ENCODE measurements at regions not wholly inside any gene's neighbourhood (a gene's known extent, or its start where the extent isn't known, plus 50 kb on each side); places are given as distances from the start of the nearest gene placed in this dataset.
"Not testable (repeated sequence)": the region's sequence is repeated elsewhere in the genome, so short reads cannot be mapped to it uniquely, and the experiment has no call there.

DNA sequence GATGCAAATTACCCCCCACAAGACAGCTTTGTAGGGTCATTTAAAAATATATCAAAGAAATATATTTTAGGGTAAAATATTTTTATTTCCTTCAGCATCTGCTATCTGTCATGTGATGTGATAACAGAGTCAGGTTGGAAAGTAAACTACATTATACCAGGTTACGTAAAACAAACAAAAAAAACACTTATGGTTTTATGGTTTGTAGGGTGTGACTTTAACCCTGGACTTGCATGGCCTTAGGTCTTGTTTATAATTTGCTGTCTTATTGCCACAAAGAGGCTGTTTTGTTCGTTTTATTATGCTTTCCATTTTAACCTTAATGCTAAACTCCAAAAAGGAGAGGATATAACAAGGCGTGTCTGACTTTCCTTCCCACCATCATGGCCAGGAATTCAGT is 244.5 kb upstream of the MME start:
- TF ChIP-seq ZFX (IDR thresholded peaks at IDR 0.05), result no peak
- TF ChIP-seq, protein P1, sequence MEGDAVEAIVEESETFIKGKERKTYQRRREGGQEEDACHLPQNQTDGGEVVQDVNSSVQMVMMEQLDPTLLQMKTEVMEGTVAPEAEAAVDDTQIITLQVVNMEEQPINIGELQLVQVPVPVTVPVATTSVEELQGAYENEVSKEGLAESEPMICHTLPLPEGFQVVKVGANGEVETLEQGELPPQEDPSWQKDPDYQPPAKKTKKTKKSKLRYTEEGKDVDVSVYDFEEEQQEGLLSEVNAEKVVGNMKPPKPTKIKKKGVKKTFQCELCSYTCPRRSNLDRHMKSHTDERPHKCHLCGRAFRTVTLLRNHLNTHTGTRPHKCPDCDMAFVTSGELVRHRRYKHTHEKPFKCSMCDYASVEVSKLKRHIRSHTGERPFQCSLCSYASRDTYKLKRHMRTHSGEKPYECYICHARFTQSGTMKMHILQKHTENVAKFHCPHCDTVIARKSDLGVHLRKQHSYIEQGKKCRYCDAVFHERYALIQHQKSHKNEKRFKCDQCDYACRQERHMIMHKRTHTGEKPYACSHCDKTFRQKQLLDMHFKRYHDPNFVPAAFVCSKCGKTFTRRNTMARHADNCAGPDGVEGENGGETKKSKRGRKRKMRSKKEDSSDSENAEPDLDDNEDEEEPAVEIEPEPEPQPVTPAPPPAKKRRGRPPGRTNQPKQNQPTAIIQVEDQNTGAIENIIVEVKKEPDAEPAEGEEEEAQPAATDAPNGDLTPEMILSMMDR (conservative IDR thresholded peaks at IDR 0.05), result no peak
- H3K27ac ChIP-seq, result no peak overlapping the region

DNA sequence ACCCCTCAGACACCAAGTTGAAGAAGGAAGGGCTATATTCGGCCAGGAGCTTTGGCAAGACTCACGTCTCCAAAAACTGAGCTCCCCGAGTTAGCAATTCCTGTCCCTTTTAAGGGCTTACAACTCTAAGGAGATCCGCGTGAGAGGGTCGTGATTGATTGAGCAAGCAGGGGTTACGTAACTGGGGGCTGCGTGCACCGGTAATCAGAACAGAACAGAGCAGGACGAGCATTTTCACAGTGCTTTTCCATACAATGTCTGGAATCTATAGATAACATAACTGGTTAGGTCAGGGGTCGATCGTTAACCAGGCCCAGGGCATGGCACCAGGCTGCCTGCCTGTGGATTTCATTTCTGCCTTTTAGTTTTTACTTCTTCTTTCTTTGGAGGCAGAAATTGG is 245.3 kb upstream of the MME start:
- not testable (repeated sequence) for H3K27ac ChIP-seq

DNA sequence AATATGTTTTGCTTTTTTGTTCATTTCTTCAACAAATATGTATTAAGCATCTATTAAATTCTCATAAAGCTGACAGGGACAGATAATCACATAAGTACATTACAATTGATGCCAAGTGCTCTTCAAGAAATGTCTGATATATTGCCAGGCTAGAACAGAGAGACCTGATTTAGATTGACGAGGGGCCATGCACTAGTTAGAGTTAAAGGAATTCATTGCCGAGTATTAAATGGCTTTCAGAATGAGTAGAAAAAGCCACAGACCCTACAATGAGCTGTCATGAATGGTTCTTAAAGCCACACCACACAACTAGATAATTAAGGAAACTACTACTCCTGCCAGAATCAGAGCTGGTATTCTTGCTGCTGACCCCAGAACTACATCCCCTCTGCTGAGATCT is 250.2 kb upstream of the MME start:
- H3K27ac ChIP-seq, result no peak overlapping the region
- TF ChIP-seq, protein P1 (conservative IDR thresholded peaks at IDR 0.05), result no peak
- TF ChIP-seq ZFX (IDR thresholded peaks at IDR 0.05), result no peak

DNA sequence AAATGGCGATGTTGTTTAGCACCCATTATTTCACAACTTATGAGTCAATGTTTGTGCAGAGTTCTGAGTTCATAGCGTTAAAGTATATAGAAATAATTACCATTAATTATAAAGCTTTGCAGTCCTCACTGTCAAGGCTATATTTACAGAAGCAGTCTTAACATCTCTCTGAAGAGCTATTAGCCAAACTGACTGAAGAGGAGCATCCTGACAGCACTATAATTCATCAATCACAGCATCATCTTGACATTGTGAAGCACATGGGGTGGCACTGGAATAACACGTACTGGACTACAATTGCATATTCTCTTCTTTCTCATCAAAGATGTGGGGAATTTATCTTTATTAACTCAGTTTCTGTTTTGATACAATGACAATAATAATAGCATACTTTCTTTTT is 260.6 kb upstream of the MME start:
- TF ChIP-seq ZFX (IDR thresholded peaks at IDR 0.05), result no peak
- TF ChIP-seq, protein P1 (conservative IDR thresholded peaks at IDR 0.05), result no peak
- H3K27ac ChIP-seq, result no peak overlapping the region

- no peak for TF ChIP-seq ZFX (IDR thresholded peaks at IDR 0.05)
- TF ChIP-seq, protein P1 (conservative IDR thresholded peaks at IDR 0.05), result no peak
- H3K27ac ChIP-seq, result no peak overlapping the region
Observed at GRCh38 chr3:154818676-154819255, 261.4 kb upstream of the MME start.

- H3K27ac ChIP-seq, result not testable (repeated sequence)
Observed at GRCh38 chr3:154810017-154810416, 270.1 kb upstream of the MME start.

- TF ChIP-seq, protein P1 (conservative IDR thresholded peaks at IDR 0.05), result no peak
- no peak for TF ChIP-seq ZFX (IDR thresholded peaks at IDR 0.05)
- no peak overlapping the region for H3K27ac ChIP-seq
Observed at GRCh38 chr3:154801729-154802128, 278.4 kb upstream of the MME start.

DNA sequence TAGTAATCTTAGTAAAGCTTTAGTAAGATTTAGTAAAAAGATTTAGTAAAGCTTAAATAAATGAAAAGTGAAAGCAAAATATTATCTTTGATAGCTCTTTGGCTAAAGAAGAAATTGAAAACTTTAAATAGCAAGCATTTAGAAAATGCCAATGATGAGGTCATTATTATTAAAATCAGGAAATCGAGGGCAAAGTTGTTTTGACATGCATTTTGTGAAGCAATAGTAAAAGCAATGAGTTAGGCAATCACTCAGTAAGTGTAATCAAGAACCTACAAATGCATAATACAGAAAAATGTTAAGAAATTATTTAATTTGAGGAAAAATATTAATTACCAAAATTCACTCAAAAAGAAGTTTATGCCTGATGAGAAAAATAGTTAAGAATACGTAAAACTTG is 280.3 kb upstream of the MME start:
- TF ChIP-seq, protein P1 (conservative IDR thresholded peaks at IDR 0.05), result no peak
- TF ChIP-seq ZFX (IDR thresholded peaks at IDR 0.05), result no peak
- no peak overlapping the region for H3K27ac ChIP-seq
